Transverse colon (tissue), 4 donors: ENCODE measurements at regions not wholly inside any gene's neighbourhood (a gene's known extent, or its start where the extent isn't known, plus 50 kb on each side); places are given as distances from the start of the nearest gene placed in this dataset.

ENCODE experiments used
- CTCF ChIP-seq, 5 experiments: fragments of 200-600 bp in 3 of 5; fragments of 450-650 bp in 2 of 5; sonication (generic) in 3 of 5; IDR thresholded peaks; 1 replicate in 2 of 5; 2 replicates in 3 of 5; pipeline ENCODE4 v1.5.1; 2016 to 2017; ENCODE audit warnings: antibody characterized with exemption in 5 of 5, inconsistent platforms in 3 of 5, mild to moderate bottlenecking in 2 of 5, moderate library complexity in 1 of 5
- POLR2A ChIP-seq: fragments of 450-650 bp; IDR thresholded peaks from one replicate; pipeline ENCODE4 v1.6.1; 2016; ENCODE audit warnings: antibody characterized with exemption, mild to moderate bottlenecking, moderate library complexity
- POLR2AphosphoS5 ChIP-seq, 3 donors: sonication (generic); formaldehyde crosslinking; IDR thresholded peaks; one replicate each; pipeline ENCODE4 v1.6.1; 2016; ENCODE audit warnings: antibody characterized with exemption in 3 of 3

GRCh38 chr5:114565871-114566270, 204.0 kb downstream of the KCNN2 start:
- TF ChIP-seq CTCF (IDR thresholded peaks at IDR 0.05) (no peak), POLR2A (no peak), POLR2AphosphoS5 (IDR thresholded peaks at IDR 0.05) (no peak)
